Esophagus muscularis mucosa (tissue), 2 donors: ENCODE measurements at regions not wholly inside any gene's neighbourhood (a gene's known extent, or its start where the extent isn't known, plus 50 kb on each side); places are given as distances from the start of the nearest gene placed in this dataset.

Experiments
- EP300 ChIP-seq: sonication (generic); formaldehyde crosslinking; IDR thresholded peaks from one replicate; pipeline ENCODE4 v1.6.1; 2017; ENCODE audit warnings: antibody characterized with exemption
- POLR2A ChIP-seq: fragments of 450-650 bp; IDR thresholded peaks from one replicate; pipeline ENCODE4 v1.6.1; 2017; ENCODE audit warnings: antibody characterized with exemption, moderate library complexity, mild to moderate bottlenecking, low read depth

DNA sequence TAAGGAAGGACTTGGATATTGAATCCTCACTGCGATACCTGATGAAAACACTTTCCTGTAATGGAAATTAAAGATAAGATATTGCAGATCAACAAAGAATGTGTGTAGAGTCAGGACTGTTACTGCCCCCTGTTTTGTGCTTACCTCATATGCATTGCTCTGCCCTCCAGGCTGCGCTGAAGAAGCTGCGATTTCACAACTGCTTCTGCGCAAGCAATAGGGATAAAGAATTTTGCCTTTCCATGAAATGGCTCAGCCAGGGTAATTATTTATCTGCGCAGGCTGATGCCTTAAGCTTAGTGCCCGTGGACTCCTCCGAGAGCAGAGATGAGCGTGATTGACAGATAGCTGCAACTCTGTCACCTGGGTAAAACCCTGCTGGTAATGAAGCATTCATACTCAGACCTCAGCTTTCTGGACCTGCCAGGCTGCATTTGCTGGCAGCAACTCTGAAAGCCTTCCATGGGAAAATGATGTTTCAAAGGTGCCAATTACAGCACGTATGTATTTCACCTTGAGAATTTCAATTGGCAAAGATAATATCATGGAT is 370.6 kb downstream of the SAMD5 start:
- TF ChIP-seq EP300 = no peak
- no peak for TF ChIP-seq POLR2A
